ENCODE measurements at regions not wholly inside any gene's neighbourhood (a gene's known extent, or its start where the extent isn't known, plus 50 kb on each side); places are given as distances from the start of the nearest gene placed in this dataset.

- no peaks in the 10 kb centered on the region for H3K9me3 ChIP-seq
- no peak overlapping the region for H3K27ac ChIP-seq
- peaks cover 0 to 9% (median 4%) of the 10 kb centered on the region in 4 donors for H3K4me1 ChIP-seq
- 100% methylated on average over 1 of the region's 1 CpG for whole genome bisulfite sequencing (ENCODE audit: insufficient coverage, low coverage, low lambda C conversion rate, missing lambda C conversion rate)
- no peaks in the 10 kb centered on the region for H3K27me3 ChIP-seq
- ATAC-seq (no peak), DNase-seq (no peak)
- TF ChIP-seq POLR2A (IDR thresholded peaks at IDR 0.05), result no peak
- TF ChIP-seq CTCF (IDR thresholded peaks at IDR 0.05), result no peak
- no peak overlapping the region for H3K4me3 ChIP-seq
- no peaks in the 10 kb centered on the region for H3K36me3 ChIP-seq
- intact Hi-C loops (cut with DNase I), result no loop called here
Measured at GRCh38 chr15:62297522-62297921, 132.4 kb upstream of the C2CD4B start.

- Histone ChIP-seq H3K9me3 (no peaks in the 10 kb centered on the region), H3K4me1 (peaks cover 0 to 13% (median 5%) of the 10 kb centered on the region in 4 donors), H3K27me3 (no peaks in the 10 kb centered on the region), H3K4me3 (no peak overlapping the region), H3K27ac (no peak overlapping the region), H3K36me3 (no peaks in the 10 kb centered on the region)
- WGBS (ENCODE audit: insufficient coverage, low coverage, low lambda C conversion rate, missing lambda C conversion rate), result 74% methylated on average over 5 of the region's 5 CpGs
- DNase-seq (no peak), ATAC-seq (no peak)
- TF ChIP-seq CTCF (IDR thresholded peaks at IDR 0.05), result no peak
- TF ChIP-seq POLR2A (IDR thresholded peaks at IDR 0.05), result no peak
- intact Hi-C loops (cut with DNase I), result no loop called here
Measured at GRCh38 chr15:62297933-62298332, 132.8 kb upstream of the C2CD4B start.

GRCh38 chr15:62298811-62299210 lies 133.7 kb upstream of the C2CD4B start:
- Histone ChIP-seq H3K9me3 (no peaks in the 10 kb centered on the region), H3K36me3 (no peaks in the 10 kb centered on the region), H3K4me1 (peaks cover 0 to 13% (median 5%) of the 10 kb centered on the region in 4 donors), H3K27me3 (no peaks in the 10 kb centered on the region), H3K4me3 (no peak overlapping the region), H3K27ac (no peak overlapping the region)
- no peak for TF ChIP-seq CTCF (IDR thresholded peaks at IDR 0.05)
- TF ChIP-seq POLR2A (IDR thresholded peaks at IDR 0.05), result no peak
- WGBS (ENCODE audit: insufficient coverage, low coverage, low lambda C conversion rate, missing lambda C conversion rate), result 94% methylated on average over 2 of the region's 5 CpGs
- ATAC-seq (no peak), DNase-seq (no peak)
- intact Hi-C loops (cut with DNase I), result no loop called here

- Histone ChIP-seq H3K4me3 (no peak overlapping the region), H3K36me3 (no peaks in the 10 kb centered on the region), H3K27ac (no peak overlapping the region), H3K4me1 (peaks cover 0 to 13% (median 5%) of the 10 kb centered on the region in 4 donors), H3K9me3 (no peaks in the 10 kb centered on the region), H3K27me3 (no peaks in the 10 kb centered on the region)
- no peak for DNase-seq
- TF ChIP-seq CTCF (IDR thresholded peaks at IDR 0.05), result no peak
- TF ChIP-seq POLR2A (IDR thresholded peaks at IDR 0.05), result no peak
- intact Hi-C loops (cut with DNase I), result no loop called here
- 97% methylated on average over 8 of the region's 10 CpGs for WGBS (ENCODE audit: insufficient coverage, low coverage, low lambda C conversion rate, missing lambda C conversion rate)
- ATAC-seq, result no peak
Measured at GRCh38 chr15:62299541-62299940, 134.5 kb upstream of the C2CD4B start.
